Omental fat pad (tissue), 3 donors: ENCODE measurements at regions not wholly inside any gene's neighbourhood (a gene's known extent, or its start where the extent isn't known, plus 50 kb on each side); places are given as distances from the start of the nearest gene placed in this dataset.

Experiments
- ATAC-seq: fragments of 150-250 bp; one replicate; pipeline ENCODE4 v1.9.1; 2016; ENCODE audit warnings: mild to moderate bottlenecking, moderate library complexity; ENCODE audit not compliant: low FRiP score
- DNase-seq: peaks from one replicate; pipeline ENCODE4 v3.0.0-alpha.2; 2019; ENCODE audit warnings: low spot score
- TF ChIP-seq, protein P1 (sequence below), 3 donors: fragments of 450-650 bp; IDR thresholded peaks; one replicate each; pipeline ENCODE4 v1.5.1; 2016 to 2017; ENCODE audit warnings: antibody characterized with exemption in 3 of 3, mild to moderate bottlenecking in 3 of 3, moderate library complexity in 2 of 3

DNA sequence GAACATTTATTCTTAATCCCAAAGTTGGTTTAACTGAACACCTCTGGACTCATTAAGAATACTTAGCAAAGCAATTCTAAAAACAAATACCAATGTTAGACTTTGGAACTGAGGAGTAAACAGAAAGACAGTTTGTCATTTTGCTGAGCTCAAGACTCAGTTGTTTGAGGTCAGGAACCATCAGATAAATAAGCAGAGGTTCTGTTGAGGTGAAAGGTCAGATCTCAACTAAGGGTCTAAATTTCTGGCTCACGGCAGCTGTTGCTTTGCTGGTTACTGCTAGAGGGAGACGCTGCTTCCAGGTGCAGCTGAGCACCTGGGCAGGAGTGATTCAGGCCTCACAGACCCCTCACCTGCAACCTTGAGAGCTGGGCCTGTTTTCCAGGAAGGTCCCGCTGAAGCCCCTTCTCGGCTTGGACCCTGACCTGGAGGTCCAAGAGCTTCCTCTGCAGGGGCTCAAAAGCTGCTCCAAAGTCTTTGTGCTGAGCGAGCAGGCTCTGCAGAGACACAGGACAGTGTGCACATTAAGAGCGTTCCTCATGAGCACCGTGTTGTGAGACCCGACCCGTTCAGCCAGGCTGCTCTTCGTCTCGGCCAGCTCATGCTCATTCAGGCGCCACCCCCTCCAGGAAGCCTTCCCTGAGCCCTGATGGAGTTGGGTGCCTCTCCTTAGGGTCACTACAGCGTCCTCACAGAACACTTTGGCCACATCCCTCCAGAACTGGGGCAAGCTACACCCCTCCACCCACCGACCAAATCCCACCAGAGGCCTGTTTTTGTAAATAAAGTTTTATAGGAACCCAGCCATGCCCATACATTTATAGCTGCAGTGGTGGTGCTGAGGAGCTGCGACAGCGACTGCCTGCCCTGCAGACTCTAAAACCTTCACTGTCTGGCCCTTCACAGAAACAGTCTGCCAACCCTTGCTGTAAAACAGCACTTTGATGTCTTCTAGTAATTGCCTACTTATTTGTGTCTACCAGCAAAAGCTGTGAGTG, 72.0 kb downstream of the SYNE3 start:
- ATAC-seq, result no peak
- DNase-seq, result no peak

DNA sequence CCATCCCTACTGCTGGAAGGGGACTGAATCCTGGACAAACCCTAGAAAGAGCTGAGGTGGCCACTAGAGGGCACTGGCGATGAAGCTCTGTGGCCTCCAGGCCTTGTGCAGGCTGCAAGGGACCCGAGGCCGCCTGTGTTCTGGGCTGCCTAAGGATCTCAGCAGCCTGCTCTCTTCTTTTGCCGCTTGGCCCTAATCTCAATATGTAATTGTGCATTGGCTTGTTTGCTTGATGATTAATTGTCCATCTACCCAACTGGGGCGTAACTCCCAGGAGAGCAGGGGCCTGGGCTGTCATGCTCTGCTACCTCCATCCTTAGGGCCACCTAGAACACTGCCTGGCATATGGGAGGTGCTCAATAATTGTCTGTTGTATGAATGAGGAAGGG, 73.8 kb downstream of the SYNE3 start:
- DNase-seq (peak; percentile 72), ATAC-seq (peak; percentile 93)
- TF ChIP-seq, protein P1, sequence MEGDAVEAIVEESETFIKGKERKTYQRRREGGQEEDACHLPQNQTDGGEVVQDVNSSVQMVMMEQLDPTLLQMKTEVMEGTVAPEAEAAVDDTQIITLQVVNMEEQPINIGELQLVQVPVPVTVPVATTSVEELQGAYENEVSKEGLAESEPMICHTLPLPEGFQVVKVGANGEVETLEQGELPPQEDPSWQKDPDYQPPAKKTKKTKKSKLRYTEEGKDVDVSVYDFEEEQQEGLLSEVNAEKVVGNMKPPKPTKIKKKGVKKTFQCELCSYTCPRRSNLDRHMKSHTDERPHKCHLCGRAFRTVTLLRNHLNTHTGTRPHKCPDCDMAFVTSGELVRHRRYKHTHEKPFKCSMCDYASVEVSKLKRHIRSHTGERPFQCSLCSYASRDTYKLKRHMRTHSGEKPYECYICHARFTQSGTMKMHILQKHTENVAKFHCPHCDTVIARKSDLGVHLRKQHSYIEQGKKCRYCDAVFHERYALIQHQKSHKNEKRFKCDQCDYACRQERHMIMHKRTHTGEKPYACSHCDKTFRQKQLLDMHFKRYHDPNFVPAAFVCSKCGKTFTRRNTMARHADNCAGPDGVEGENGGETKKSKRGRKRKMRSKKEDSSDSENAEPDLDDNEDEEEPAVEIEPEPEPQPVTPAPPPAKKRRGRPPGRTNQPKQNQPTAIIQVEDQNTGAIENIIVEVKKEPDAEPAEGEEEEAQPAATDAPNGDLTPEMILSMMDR (IDR thresholded peaks at IDR 0.05), result peak in 1 of 3 donors; percentile 38

More for the DNA sequence above, 72.0 kb downstream of the SYNE3 start:
- TF ChIP-seq, protein P1 (IDR thresholded peaks at IDR 0.05), result no peak

DNA sequence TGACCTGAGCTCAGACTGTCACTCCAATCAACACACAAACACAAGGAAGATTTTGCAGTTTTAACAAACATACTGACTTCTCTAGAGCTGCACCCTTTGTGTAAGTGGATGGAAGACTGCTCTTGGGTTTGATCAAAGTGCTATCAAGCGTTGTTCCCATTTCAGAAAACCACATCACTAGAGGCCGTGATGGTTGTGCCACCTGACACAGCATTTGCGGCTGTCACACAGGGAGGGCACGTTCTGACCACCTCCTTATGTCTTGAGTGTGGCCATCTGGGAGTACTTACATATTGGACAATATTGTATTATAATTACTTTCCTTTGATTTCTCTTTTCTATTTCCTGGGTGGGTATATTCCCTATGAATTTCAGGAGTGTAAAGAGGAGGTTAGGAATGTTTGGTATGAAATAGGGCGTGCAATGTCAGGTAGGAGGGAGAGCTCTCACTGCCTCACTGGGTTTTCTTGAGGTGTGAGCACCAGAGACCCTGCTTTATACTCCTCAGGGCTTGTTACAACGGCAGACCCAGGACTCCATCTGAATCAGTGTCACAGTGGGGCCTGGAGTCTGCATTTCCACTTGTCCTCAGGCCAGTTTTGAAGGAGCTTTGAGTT, 74.3 kb downstream of the SYNE3 start:
- TF ChIP-seq, protein P1 (IDR thresholded peaks at IDR 0.05), result no peak
- ATAC-seq, result peak; percentile 23

DNA sequence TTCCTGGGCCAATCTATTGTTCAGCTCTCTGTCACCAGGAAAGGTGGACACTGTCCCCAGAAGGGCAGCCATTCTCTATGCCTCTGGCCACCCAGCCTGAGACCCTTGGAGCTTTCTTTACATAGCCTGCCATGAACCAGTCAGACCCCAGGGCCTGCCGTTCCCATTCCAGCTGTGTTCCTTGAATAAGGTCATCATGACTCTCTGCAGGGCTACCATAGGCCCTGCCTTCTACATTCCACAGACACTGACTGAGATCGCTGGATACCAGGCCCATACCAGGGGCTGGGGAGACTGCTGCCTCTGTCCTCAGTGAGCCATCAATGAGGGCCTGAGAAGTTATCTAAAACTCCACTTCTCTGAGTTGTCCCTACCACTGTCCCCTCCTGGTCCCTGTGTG, 75.5 kb downstream of the SYNE3 start:
- TF ChIP-seq, protein P1 (IDR thresholded peaks at IDR 0.05), result no peak
- ATAC-seq (no peak), DNase-seq (no peak)

More for the DNA sequence above, 74.3 kb downstream of the SYNE3 start:
- DNase-seq, result no peak

DNA sequence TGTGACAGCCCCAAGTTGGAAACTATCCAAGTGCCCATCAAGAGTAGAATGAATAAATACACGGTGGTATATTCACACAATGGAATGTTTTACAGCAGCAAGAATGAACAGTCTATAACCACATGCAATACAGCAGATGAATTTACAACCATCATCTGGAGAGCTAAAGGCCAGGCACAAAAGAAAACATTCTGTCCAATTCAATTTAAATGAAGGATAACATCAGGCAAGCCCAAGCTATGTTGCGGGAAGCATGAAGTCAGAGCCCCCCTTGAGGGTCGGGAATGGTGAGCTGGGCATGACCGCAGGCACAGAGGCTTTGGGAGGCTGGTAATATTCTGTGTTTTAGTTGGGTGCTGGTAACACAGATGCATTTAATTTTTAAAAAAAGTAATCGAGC, 76.0 kb downstream of the SYNE3 start:
- no peak for ATAC-seq
- no peak for DNase-seq
- TF ChIP-seq, protein P1 (IDR thresholded peaks at IDR 0.05), result no peak

DNA sequence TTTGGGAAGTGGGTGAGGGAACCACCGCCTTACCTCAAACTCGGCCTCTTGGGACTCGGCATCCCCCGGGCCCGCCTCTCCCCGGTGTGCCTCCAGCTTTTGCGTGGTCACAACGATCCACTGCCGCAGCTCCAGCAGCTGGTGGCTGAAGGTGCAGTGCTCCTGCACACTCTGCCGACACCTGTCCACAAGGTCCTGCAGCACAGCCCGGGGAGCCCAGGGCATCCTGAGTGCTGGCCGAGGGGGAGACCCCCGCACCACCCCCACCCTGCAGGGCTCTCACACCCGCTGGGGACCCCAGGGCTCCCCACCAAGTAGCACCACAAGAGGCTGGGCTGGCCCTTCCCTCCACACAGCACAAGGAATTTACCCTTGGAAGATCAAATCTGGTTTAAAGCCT, 76.6 kb downstream of the SYNE3 start:
- no peak for DNase-seq
- TF ChIP-seq, protein P1 (IDR thresholded peaks at IDR 0.05), result no peak
- no peak for ATAC-seq
